GM21717 (cell line): ENCODE measurements at regions not wholly inside any gene's neighbourhood (a gene's known extent, or its start where the extent isn't known, plus 50 kb on each side); places are given as distances from the start of the nearest gene placed in this dataset.

Source experiments
- ATAC-seq: cut with Tn5 transposase; IDR thresholded peaks from one replicate; pipeline ENCODE4 v1.9.1; 2021; ENCODE audit warnings: mild to moderate bottlenecking, moderate library complexity; ENCODE audit not compliant: unreplicated experiment

GRCh38 chr22:48974443-48975315, 853.0 kb downstream of the BRD1 start:
- ATAC-seq: no peak

DNA sequence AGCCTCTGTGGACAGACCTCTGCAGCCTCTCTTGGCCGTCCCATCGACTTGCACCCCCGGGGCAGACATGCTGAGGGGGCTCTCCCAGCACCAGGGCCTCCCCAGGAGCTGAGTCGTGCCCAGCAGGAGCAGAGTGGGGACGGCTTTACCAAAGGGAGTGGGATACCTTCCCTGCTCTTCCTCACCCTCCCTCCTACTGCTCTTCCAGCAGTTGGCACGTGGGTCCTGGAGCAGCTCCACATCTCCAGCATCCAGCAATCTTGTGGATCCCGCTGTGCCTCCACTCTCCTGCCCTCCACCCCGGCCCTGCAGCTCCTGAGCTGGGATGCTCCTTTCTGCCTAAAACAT, 854.0 kb downstream of the BRD1 start:
- no peak for ATAC-seq

DNA sequence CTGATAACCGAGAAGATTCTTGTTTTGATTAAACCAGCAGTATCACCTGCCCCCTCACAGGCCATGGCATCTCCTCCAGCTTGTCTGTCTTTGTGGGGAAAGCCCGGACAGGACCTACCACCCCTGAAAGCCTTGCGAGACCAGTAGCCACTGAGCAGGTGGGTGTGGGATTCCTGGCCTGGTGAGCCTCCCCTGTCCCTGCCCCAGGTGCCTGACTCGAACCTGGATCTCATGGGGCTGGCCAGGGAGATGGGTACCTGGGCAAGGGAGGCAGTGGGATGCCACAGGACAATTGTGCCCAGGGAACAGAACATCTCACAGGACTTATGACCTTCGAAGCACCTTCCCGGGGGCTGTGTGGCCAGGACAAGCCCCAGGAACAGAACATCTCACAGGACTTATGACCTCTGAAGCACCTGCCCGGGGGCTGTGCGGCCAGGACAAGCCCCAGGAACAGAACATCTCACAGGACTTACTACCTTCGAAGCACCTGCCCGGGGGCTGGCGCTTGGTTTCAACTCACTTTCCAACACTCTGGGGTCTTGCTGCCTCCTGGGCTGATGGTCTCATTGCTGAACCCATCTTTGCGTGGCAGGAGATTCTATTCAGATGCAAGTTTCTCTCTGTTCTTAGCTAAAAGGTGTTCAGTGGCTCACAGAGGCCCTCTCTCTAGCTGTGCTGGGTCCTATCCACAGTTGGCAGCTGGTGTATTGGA, 854.5 kb downstream of the BRD1 start:
- ATAC-seq: no peak

GRCh38 chr22:48968201-48968959, 859.3 kb downstream of the BRD1 start:
- ATAC-seq: no peak

DNA sequence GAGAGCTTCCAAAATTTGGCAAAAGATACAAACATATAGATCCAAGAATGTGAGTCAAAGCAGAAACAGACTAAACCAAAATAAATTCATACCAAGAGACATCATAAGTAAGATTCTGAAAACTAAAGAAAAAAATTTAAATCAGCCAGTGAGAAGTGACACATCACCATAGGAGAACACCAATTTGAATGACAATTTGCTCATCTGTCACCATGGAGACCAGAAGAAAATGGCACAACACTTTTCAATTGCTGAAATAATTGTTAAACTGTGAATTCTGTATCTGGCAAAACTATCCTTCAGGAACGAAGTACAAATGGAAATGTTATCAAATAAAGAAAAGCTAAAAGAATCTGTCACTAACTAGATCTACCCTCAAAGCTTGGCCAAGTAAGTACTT, 864.3 kb downstream of the BRD1 start:
- no peak for ATAC-seq

GRCh38 chr22:48961705-48962104, 866.0 kb downstream of the BRD1 start:
- ATAC-seq: no peak

DNA sequence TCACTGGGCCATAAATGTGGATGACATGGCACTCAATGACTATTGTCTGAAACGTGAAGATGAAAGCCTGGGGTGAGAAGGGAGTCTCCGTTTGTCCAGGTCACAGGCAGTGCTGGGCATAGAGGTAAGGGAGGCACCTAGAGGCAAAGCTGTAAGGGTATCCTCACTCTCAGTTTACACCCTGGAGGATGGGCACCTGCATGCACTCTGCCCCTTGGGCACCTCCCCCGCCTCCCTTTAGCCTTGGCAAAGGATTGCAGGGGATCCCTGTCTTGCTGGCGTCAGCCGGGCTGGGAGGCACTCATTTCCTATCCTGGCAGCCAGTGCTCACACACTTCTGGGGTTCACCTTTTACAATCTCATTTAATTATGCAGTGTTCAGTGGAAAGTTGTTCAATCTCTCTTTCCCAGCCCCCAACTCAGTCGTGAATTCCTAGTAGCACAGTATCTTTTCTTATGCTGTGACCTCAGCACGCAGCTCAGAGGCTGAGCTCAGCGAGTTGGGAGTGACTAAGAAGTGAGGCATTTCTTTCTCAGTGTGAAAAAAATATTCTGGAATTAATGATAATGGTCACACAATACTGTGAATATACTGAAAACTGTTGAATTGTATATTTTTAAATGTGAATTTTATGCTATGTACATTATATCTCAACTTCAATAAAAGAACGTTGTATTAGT, 866.6 kb downstream of the BRD1 start:
- ATAC-seq: no peak

DNA sequence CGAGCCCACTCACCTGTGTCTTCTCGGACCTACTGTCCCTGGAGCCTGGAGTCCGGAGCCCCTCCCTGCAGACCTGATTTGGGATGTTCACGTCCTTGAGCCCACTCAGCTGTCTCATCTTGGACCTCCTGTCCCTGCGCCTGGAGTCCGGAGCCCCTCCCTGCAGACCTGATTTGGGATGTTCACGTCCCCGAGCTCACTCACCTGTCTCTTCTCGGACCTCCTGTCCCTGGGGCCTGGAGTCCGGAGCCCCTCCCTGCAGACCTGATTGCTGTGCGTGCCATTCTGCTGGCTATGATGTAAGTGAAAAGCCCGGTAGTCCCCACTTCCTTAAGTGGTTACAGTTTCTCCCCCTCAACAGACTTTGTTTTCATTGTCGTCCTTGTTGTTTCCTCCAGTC, 867.1 kb downstream of the BRD1 start:
- no peak for ATAC-seq

DNA sequence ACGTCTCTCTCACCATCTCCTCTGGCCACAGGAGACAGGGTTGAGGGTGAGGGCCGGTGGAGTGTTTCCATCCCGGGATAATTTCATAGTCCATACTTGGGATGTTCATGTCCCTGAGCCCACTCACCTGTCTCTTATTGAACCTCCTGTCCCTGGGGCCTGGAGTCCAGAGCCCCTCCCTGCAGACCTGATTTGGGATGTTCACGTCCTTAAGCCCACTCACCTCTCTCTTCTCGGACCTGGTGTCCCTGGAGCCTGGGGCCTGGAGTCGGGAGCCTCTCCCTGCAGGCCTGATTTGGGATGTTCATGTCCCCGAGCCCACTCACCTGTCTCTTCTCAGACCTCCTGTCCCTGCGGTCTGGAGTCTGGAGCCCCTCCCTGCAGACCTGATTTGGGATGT, 868.2 kb downstream of the BRD1 start:
- ATAC-seq: no peak

GRCh38 chr22:48957987-48958321, 869.7 kb downstream of the BRD1 start:
- no peak for ATAC-seq

DNA sequence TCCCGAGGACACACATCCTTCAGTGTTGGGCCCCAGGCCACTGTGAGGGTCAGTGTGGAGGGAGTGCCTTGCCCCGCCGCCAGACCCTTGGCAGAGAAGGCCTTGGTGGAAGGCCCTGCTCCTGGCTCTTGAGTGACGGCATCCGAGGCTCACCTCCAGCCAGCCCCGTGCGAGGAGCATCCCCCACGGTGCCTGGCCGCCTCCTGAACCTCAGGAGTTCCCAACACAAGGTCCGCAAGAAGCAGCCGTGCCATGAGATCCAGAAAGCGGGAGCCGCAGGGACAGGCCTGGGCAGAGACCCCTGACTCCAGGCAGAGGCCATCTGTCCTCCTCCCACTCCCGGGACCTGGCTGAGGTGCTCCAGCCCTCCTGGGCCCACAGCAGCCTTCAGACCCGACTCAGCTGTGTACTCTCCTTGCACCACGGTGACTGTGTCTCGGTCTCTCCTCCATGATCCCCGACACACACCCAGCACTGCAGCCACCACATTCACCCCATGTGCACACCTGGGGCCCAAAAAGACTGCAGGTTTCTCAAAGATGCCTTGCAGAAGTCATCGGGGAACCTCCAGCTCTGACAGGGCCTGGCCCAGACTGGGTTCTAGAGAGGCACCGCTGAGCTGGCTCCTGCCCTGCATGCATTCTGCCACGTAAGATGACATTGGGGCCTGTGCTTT, 870.2 kb downstream of the BRD1 start:
- no peak for ATAC-seq

DNA sequence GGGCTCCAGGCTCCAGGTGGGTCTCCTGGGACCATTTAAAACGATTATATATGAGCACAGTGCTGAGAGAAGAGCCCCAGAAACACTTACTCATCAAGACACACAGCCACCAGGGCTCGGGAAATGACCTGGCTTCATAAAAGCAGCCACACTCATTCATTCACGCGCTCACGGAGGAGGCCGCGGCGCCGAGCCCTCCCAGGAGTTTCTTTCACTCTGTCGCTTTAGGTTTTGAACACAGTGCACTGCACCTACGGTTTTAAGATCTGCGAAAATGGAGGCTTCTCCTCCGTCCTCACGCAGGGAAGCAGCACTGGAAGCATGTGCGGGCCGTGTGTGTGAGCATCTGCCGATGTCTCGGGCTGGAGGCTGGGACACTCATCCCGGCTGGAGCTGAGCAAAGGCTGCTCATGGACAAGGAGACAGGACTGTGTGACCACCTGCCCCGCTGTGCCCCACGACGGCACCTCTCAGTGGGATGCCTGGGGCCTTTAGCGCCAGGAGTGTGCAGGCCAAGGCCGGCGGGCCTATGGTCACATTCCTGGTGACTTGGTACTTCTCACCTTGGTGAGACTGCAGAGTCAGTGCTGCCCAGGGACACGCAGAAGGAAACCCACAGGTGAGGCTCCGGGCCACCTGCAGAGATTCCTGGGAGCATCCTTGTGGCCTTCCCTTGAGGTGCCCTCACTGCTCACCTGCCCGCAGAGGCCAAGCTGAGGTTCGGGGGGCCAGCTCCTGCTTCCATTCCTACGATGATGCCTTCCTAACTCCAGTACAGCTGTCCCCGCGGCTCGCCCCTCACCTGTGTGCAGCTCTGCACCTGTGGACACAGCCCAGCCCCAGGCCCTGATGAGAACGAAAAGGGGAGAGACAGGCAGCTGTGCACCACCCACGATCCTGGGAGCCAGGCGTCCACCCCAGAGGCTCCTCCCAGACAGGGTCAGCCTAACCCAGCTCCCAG, 872.0 kb downstream of the BRD1 start:
- no peak for ATAC-seq

DNA sequence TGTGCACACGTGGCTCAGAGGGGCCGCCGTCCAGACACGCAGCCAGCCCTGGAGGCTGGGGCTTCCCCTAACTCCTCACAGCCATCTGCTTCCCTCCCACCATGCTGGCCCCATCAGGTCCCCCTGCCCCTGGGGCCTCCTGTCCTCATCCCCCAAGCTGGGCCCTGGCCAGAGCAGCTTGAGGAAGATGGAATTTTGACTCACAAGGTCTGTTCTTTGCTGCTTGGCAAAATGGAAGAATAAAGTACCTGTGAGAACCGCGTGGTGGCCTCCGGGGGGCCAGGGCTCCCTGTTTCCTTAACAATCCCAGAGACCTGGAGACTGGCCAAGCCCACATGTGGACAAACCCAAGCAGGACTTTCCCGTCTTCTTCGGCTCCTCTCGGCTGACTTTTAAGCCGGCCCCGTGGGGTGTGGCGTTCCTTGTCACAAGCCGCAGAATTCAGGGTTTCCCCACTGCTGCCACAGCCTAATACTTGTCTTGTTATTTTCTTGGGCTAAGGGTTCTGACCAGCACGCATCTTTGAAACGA, 872.8 kb downstream of the BRD1 start:
- no peak for ATAC-seq

DNA sequence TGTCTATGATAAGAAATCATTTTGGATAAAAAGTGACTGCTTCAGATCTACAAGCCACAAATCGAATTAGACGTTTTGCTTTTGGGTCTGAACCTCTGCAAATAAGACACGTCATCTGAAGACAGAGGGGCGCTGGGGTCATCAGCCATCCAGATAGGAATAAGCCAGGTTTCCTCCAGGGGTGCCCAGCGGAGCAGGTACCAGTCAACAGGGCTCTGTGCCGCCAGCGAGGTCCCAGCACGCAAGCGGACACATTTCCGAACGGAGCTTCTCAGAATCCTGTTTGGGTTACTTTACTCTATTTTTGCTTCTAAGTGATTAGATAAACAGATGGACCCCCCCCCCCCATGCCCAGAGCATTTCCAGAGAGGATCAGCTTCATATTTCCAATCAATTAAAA, 873.8 kb downstream of the BRD1 start:
- ATAC-seq: no peak

GRCh38 chr22:48953103-48953720, 874.5 kb downstream of the BRD1 start:
- ATAC-seq: no peak

GRCh38 chr22:48952256-48953102, 875.2 kb downstream of the BRD1 start:
- ATAC-seq: no peak

GRCh38 chr22:48951836-48952235, 875.8 kb downstream of the BRD1 start:
- no peak for ATAC-seq
